ENCODE measurements at regions not wholly inside any gene's neighbourhood (a gene's known extent, or its start where the extent isn't known, plus 50 kb on each side); places are given as distances from the start of the nearest gene placed in this dataset.
"Not testable (repeated sequence)": the region's sequence is repeated elsewhere in the genome, so short reads cannot be mapped to it uniquely, and the experiment has no call there.

DNA sequence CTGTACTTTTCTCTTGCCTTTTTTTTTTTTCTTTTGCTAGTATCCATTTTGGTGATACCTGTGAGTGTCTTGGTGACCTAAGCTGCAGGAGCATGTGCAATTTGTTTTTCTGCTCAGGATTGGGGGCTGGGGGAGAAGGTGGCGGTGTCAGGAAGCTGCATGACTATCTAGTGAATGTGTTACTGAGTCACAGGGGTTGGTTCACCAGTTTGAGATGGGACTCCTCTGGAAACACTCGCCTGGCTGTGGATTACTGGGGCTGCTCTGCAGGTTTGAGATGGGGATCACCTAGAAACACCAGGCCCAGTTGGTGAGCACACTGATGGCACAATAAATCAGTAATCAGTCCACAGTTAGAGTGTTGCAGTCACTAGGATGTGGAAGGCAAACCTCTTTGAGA, 447.9 kb downstream of the SPATA31D1 start:
- H3K36me3 ChIP-seq (ENCODE audit: control insufficient read depth, insufficient read depth, low read length), result no peaks in the 10 kb centered on the region
- no peak overlapping the region for H3K4me3 ChIP-seq (replicated peaks in 1 of 4; ENCODE audit: control extremely low read depth in 1 of 4, insufficient read depth in 1 of 4, low read depth in 3 of 4, low read length in 4 of 4)
- no peak overlapping the region for H3K9ac ChIP-seq (ENCODE audit: insufficient read depth, low read length)
- H3K27ac ChIP-seq (ENCODE audit: insufficient read depth, low read length), result no peak overlapping the region
- peak in 1 of 2 donors; percentile 48 for DNase-seq (ENCODE audit: low read depth in 2 of 2)
- no peaks in the 10 kb centered on the region for H4K20me1 ChIP-seq (ENCODE audit: control insufficient read depth, extremely low read depth, insufficient read depth, low read length)
- no peaks in the 10 kb centered on the region for H3K79me2 ChIP-seq (ENCODE audit: control insufficient read depth, insufficient read depth, low read length)
- H3K27me3 ChIP-seq (ENCODE audit: control insufficient read depth, insufficient read depth, low read length), result no peaks in the 10 kb centered on the region
- no peaks in the 10 kb centered on the region for H3K4me1 ChIP-seq (ENCODE audit: control insufficient read depth, extremely low read depth, insufficient read depth, low read length)
- H3K4me2 ChIP-seq (ENCODE audit: extremely low read depth, insufficient read depth, low read length), result no peak overlapping the region
- TF ChIP-seq, protein P1, sequence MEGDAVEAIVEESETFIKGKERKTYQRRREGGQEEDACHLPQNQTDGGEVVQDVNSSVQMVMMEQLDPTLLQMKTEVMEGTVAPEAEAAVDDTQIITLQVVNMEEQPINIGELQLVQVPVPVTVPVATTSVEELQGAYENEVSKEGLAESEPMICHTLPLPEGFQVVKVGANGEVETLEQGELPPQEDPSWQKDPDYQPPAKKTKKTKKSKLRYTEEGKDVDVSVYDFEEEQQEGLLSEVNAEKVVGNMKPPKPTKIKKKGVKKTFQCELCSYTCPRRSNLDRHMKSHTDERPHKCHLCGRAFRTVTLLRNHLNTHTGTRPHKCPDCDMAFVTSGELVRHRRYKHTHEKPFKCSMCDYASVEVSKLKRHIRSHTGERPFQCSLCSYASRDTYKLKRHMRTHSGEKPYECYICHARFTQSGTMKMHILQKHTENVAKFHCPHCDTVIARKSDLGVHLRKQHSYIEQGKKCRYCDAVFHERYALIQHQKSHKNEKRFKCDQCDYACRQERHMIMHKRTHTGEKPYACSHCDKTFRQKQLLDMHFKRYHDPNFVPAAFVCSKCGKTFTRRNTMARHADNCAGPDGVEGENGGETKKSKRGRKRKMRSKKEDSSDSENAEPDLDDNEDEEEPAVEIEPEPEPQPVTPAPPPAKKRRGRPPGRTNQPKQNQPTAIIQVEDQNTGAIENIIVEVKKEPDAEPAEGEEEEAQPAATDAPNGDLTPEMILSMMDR (conservative IDR thresholded peaks at IDR 0.05 in 1 of 2, IDR thresholded peaks at IDR 0.05 in 1 of 2; ENCODE audit: low read depth in 1 of 2, low read length in 2 of 2), result no peak
- no peak for TF ChIP-seq EZH2 (IDR thresholded peaks at IDR 0.05; ENCODE audit: low read length, missing control alignments)
- H3K9me3 ChIP-seq (ENCODE audit: control insufficient read depth, insufficient read depth, low read depth, low read length), result no peaks in the 10 kb centered on the region
- no peak overlapping the region for H2AFZ ChIP-seq (ENCODE audit: low read length)

DNA sequence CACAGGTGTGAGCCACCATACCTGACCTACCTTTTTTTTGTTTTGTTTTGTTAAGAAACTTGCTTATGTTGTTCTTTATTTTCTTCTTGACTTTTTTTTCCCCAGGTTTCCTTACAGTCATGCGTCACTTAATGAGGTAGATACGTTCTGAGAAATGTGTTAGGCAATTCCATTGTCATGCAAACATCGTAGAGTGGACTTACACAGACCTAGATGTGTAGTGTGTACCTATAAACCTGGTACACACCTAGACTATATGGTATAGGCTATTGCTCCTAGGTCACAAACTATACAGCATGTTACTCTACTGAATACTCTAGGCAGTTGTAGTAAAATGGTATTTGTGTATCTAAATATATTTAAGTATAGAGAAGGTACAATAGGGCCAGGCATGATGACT, 448.6 kb downstream of the SPATA31D1 start:
- not testable (repeated sequence) for H3K4me1 ChIP-seq (ENCODE audit: control insufficient read depth, extremely low read depth, insufficient read depth, low read length); H4K20me1 ChIP-seq (ENCODE audit: control insufficient read depth, extremely low read depth, insufficient read depth, low read length); H3K36me3 ChIP-seq (ENCODE audit: control insufficient read depth, insufficient read depth, low read length); H3K9me3 ChIP-seq (ENCODE audit: control insufficient read depth, insufficient read depth, low read depth, low read length); H2AFZ ChIP-seq (ENCODE audit: low read length); H3K27ac ChIP-seq (ENCODE audit: insufficient read depth, low read length); H3K79me2 ChIP-seq (ENCODE audit: control insufficient read depth, insufficient read depth, low read length); H3K9ac ChIP-seq (ENCODE audit: insufficient read depth, low read length); H3K4me3 ChIP-seq (replicated peaks in 1 of 4; ENCODE audit: control extremely low read depth in 1 of 4, insufficient read depth in 1 of 4, low read depth in 3 of 4, low read length in 4 of 4); H3K27me3 ChIP-seq (ENCODE audit: control insufficient read depth, insufficient read depth, low read length); H3K4me2 ChIP-seq (ENCODE audit: extremely low read depth, insufficient read depth, low read length)
- peak in 1 of 2 donors; percentile 22 for DNase-seq (ENCODE audit: low read depth in 2 of 2)

DNA sequence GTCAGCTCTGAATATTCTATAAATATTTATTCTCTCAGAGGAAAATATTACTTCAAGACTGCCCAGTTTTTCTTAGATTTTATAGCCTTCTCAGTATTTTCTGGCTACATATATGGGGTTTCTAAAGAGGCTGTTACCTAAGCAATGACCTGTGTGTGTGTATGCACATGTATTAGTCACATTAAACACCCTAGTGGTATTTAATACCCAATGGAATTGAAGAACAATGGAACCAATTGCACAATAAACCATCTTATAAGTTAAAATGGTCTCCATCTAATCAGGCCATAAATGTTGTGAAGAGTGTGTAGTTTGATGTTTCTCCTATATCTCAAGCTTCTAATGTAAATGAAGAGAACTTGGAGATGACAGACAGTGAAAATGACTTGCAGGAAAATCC, 450.0 kb downstream of the SPATA31D1 start:
- no peaks in the 10 kb centered on the region for H3K9me3 ChIP-seq (ENCODE audit: control insufficient read depth, insufficient read depth, low read depth, low read length)
- TF ChIP-seq, protein P1 (conservative IDR thresholded peaks at IDR 0.05 in 1 of 2, IDR thresholded peaks at IDR 0.05 in 1 of 2; ENCODE audit: low read depth in 1 of 2, low read length in 2 of 2), result no peak
- no peak for TF ChIP-seq EZH2 (IDR thresholded peaks at IDR 0.05; ENCODE audit: low read length, missing control alignments)
- H3K79me2 ChIP-seq (ENCODE audit: control insufficient read depth, insufficient read depth, low read length), result no peaks in the 10 kb centered on the region
- no peaks in the 10 kb centered on the region for H4K20me1 ChIP-seq (ENCODE audit: control insufficient read depth, extremely low read depth, insufficient read depth, low read length)
- no peak overlapping the region for H3K4me2 ChIP-seq (ENCODE audit: extremely low read depth, insufficient read depth, low read length)
- no peaks in the 10 kb centered on the region for H3K27me3 ChIP-seq (ENCODE audit: control insufficient read depth, insufficient read depth, low read length)
- H2AFZ ChIP-seq (ENCODE audit: low read length), result no peak overlapping the region
- H3K9ac ChIP-seq (ENCODE audit: insufficient read depth, low read length), result no peak overlapping the region
- no peak overlapping the region for H3K27ac ChIP-seq (ENCODE audit: insufficient read depth, low read length)
- DNase-seq (ENCODE audit: low read depth in 2 of 2), result no peak
- H3K4me1 ChIP-seq (ENCODE audit: control insufficient read depth, extremely low read depth, insufficient read depth, low read length), result no peaks in the 10 kb centered on the region
- H3K36me3 ChIP-seq (ENCODE audit: control insufficient read depth, insufficient read depth, low read length), result no peaks in the 10 kb centered on the region
- H3K4me3 ChIP-seq (replicated peaks in 1 of 4; ENCODE audit: control extremely low read depth in 1 of 4, insufficient read depth in 1 of 4, low read depth in 3 of 4, low read length in 4 of 4), result no peak overlapping the region
